GM21825 (cell line): ENCODE measurements at regions not wholly inside any gene's neighbourhood (a gene's known extent, or its start where the extent isn't known, plus 50 kb on each side); places are given as distances from the start of the nearest gene placed in this dataset.
"Not testable (repeated sequence)": the region's sequence is repeated elsewhere in the genome, so short reads cannot be mapped to it uniquely, and the experiment has no call there.

ENCODE experiments used
- ATAC-seq: cut with Tn5 transposase; IDR thresholded peaks from one replicate; pipeline ENCODE4 v1.9.1; 2021; ENCODE audit warnings: mild to moderate bottlenecking, moderate library complexity; ENCODE audit not compliant: unreplicated experiment

DNA sequence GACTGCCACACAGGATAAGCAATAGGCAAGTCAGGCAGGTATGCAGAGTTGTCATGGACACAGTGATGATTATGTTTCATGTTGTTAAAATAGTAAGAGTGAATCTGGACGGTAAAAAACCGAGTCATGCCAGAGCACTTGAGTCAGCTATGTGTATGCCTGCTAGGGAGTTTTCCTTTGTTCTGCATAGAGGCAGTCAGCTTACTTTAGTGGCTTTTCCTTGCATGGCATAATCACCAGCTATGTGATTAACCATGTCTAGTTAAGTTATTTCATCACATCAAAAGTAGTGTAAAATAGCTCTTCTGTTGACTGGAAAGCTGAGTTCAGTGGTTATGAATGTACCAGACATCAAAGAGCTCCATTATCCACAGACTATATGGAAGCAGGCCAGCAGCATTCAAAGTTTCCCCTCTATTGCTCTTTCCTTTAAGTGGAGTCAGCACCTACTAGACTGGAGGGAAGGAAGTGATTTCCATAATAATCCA is 989.8 kb downstream of the TLE1 start:
- ATAC-seq, result no peak

DNA sequence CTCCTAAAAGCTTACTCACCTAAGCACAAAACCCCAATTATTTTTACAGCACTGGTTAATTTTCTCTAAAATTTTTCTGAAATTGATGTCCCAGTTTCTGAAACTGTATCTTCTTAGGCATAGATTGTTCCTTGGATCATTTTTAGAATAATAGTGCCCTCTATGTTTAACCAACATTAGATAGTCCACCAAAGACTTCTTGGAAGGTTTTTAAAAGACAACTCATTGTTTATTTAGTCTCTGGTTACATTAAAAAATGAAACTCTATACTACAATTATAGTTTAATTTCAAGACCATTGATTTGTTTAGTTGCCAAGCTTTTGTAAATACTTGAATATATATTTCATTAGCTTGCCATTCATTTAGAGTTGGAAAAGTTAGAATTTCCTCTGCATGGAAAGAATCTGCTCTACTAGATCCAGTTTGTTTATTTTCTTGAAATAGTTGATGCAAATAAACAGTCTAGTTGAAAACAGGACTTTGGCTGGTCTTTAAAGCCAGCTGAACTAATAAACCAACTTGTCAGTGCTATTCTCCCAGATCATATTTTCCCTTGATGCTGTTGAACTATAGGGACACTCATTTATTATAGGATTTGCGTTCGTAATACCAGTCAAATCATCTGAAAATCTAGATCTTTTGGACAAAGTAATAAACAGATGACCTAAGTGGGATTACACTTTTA is 990.5 kb downstream of the TLE1 start:
- no peak for ATAC-seq

DNA sequence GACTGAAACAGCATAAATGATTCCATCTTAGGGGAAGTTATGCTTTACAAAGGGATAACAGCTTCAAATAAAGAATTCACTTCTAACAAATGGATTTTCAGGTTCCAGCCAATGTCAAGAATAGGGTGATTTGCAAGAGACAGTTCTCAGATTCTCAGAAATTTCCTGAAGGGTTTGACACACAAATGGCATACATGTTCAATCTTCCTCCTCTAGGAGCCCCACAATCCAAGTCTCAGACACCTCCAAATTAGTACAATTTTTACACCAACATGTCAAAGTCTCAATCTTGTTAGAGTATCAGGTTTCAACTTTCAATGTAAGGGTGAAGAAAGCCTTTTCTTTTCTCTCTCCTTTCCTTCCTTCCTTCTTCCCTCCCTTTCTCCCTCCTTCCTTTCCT is 996.6 kb downstream of the TLE1 start:
- ATAC-seq, result no peak

DNA sequence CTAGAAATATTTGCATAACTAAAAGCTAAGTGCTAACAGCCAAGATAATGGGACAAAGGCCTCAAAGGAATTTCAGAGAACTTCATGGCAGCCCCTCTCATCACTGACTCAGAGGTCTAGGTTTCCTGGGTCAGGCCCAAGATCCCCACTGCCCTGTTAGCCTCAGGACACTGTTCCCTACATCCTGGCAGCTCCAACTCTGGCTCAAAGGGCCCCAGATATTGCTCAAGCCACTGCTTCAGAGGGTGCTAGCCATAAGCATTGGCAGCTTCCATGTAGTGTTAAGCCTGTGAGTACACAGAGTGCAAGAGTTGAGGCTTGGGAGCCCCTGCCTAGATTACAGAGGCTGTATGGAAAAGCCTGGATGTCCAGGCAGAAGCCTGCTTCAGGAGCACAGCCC is 998.1 kb downstream of the TLE1 start:
- ATAC-seq, result no peak

DNA sequence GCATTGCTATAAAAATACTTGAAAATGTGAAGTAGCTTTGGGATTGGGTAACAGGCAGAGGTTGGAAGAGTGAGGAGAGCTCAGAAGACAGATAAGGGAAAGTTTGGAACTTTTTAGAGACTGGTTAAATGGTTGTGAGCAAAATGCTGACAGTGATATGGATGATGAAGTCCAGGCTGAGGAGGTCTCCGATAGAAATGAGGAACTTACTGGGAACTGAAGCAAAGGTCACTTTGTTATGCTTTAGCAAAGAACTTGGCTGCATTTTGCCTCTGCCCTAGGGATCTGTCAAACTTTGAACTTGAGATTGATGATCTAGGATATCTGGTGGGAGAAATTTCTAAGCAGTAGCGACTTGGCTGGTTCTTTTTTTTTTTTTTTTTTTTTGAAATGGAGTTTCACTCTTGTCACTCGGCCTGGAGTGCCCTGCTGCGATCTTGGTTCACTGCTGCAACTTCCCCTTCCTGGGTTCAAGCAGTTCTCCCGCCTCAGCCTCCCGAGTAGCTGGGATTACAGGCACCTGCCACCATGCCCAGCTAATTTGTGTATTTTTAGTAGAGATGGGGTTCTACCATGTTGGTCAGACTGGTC is 998.9 kb downstream of the TLE1 start:
- no peak for ATAC-seq

DNA sequence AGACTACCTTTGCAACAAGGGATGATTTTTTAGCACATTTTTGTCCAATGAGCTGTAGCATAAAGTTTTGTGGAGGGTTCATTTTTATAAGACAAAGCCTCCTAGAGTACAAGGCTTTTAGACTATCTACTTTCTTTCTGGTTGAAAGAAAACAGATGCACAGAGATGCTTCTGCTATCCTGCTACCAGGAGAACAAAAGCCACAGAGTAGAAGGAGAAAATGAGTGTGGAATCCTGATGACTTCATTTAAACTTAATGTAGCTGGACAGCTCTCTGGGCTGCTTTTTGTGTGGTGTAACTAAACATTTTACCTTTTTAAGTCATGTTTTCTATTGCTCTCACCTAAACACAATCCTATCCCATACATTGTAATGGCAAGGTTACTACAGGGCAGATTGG is 1009.4 kb downstream of the TLE1 start:
- no peak for ATAC-seq

DNA sequence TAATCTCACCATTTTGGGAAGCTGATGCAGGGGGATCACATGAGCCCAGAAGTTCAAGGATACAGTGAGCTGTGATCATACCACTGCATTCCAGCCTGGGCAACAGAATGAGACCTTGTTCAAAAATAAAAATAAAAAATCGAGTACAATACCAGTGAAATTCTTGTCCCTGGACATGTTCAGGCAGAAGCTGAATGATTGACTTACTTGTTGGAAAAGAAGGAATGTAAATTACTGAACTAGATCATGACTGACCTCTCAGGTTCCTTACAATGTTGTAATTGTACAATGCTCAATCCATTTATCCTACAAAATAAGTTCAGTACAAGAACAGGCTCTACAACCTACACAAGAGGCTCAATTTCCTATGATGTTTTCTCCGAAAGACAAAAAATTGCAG is 1010.4 kb downstream of the TLE1 start:
- no peak for ATAC-seq

DNA sequence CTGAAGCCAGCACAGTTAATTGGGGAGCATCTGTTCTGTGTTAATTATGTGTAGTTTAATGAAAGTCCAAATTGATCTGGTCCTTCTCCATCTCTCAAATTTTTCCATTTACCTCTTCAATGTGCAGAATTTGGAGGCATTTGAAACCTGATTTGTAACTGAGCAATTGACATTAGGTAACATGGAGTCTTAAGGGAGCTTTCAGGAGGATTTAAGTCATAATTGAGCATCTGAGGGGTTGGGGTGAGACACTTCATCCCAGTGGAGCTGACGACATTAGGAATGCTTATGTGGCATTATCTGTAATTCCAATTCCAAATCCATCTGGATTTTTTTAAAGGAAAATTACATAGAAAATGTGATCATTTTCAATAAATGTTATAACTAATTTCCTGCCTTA is 1015.9 kb downstream of the TLE1 start:
- ATAC-seq, result no peak

DNA sequence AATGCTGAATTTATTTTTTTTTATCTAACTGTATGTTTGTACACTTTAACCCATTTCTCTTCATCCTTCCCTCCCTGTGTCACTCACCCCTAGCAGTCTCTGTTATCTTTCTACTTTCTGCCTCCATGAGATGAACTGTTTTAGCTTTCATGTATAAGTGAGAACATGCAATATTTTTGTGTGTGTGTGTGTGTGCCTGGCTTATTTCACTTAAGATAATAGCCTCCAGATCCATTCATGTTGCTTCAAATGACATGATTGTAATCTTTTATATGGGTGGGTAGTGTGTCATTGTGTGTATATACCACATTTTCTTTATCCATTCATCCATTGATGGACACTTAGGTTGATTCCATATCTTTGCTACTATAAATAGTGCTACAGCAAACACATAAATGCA is 1023.9 kb downstream of the TLE1 start:
- ATAC-seq, result no peak

DNA sequence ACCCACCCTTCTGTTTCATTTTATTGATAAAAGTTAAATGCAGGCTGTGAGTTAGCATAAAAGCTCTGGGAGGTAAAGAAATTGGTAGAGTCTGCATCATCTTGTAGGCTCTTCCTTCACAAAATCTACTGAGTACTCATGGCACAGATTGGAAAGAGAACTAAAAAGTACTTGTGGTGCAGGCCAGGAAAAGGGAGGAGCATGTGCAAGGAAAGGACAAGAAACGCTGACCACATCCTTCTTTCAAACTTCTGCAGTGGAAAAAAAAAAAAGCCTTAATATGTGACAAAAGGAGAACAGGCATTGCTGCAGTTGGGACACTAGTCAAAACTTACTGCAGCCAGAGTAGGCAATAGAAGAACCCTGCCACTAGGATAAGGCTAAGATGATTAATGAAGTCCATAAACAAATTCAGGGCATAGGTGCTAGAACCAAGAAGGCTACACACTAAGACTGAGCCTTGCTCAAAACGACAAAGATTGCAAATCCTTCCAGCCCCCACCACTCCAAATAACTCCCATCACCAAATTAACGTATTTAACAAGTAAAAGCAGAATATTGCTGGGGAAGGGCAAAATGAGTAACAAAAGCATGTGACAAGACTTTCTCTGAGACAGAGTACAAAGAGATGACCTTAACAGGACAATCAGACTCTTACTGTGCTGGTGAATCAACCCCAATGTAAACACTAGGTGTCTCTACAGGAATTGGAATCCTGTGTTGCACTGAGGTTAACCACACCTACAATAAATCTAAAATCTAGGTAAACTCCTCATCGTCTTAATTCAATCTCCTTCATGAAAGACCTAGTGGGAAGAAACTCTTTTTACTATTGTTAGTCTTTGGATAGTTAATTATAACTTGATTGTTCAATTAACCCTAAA is 1024.8 kb downstream of the TLE1 start:
- ATAC-seq, result no peak

DNA sequence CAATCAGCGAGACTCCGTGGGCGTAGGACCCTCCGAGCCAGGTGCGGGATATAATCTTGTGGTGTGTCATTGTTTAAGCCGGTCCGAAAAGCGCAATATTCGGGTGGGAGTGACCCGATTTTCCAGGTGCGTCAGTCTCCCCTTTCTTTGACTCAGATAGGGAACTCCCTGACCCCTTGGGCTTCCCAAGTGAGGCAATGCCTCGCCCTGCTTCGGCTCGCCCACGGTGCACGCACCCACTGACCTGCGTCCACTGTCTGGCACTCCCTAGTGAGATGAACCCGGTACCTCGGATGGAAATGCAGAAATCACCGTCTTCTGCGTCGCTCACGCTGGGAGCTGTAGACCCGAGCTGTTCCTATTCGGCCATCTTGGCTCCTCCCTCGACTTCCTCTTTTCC is 1029.6 kb downstream of the TLE1 start:
- not testable (repeated sequence) for ATAC-seq

DNA sequence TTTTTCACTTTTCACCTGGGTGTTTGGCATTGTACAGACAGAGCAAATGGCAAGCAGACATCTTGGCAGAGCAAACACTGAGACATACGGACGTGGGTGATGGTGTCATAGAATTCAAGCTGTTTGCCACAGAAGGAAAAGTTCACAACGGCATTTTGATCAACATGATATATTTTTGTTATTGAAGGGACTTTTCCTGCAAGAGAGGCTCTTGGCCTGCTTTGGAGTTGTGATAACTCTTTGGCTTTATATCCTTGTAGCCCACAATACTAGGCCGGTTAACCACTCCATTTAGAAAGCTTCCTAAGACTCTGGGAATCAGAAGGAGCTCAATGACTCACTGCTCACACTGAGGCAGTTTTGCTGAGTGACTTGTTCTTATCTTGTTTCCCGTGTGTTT is 1038.3 kb downstream of the TLE1 start:
- no peak for ATAC-seq

DNA sequence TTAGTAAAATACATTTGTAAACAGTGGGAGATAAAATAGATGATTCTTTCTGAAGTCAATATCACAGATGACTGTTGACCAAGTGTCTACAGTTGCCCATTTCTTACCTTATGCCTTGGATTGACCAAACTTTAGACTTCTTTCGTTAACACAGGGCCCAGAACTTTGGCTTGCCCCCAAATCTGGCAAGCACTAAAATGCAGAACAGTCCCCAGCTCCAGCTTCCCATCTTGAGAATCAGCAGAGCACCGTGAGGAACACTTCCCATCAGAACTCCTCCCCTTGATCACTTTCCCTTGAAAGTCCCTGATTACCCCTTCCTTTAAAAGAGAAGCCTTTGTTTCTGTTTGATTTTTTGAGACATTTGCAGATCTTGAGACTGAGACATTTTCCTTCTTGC is 1039.9 kb downstream of the TLE1 start:
- ATAC-seq, result no peak

DNA sequence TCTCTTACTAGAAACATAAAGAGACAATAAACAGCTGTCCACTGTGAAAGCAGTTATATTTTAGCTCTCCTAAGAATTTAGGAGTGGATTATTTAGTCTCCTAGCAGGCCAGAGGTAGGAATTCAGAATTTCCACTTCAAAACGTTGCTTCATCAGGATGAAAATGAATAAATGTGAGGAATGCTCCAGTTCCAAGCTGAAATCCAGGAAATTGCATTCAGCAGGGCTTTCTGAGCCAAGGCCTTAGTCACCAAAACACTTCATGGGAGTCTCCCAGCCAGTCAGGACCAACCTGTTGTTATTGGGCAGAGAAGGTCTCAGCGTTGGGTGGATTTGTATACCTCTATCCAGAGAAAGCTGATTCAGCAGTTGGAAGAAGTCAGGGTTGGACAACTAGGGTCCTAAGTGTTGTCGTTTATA is 1040.3 kb downstream of the TLE1 start:
- no peak for ATAC-seq

DNA sequence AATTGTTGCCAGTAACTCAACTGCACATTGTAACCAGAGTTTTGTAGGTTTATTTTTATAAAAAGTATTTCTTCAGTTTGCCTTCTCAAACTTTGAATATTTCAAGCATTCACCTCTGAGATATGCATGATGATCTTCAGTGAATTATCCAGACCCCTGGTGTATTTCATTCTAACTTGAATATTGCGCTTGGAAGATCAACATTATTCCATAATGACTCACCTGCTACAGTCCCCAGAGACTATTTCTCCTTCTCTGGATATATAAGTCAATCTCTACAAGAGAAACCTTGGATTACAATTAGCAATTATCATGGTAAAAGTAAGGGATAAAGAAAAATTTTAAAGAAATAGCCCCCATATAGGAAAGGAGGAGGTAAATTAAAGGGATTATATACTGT is 1041.0 kb downstream of the TLE1 start:
- ATAC-seq, result no peak

DNA sequence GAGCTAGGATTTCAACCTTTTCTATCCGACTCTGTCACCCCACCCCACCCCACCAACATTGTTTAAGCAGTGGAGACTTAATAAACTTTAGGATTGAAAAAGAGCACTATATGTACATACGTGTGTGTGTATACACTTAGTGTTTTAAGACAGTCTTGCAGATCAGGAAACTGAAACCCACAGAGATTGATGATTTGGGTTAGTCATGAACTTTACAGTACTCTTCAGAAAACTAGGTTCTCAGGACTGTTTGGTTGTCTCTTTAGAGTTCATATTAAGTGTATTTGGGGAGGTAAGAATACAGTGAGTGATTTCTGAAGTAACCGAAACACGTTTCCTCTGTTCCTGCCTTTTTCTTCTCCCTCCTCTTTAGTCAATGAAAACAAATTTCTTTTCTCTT is 1043.1 kb downstream of the TLE1 start:
- ATAC-seq, result no peak

DNA sequence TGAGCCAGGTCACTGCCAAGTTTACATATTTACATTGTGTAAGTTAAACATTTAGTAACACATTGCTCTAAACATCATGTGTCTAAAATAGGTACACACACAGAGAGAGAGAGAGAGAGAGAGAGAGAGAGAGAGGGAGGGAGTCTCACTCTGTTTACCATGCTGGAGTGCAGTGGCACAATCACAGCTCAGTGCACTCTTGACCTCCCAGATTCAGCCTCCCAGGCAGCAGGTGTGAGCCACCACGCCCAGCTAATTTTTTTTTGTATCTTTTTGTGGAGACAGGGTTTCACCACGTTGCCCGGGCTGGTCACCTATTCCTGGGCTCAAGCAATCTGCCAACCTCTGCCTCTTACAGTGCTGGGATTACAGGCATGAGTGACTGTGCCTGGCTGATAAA is 1045.3 kb downstream of the TLE1 start:
- ATAC-seq, result no peak

DNA sequence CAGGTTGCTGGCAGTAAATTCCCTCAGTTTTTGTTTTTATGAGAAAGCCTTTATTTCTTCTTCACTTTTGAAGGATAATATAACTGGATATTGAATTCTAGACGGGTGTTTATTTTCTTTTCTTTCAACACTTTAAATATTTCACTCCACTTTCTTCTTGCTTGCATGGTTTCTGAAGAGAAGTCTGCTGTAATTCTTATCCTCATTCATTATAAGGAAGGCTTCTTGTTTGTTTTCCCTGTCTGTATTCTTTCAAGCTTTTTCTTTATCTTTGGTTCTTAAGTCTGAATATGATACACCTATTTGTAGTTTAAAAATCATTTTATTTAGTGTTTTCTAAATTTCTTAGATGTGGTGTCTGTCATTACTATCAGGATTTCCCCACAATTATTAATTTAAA is 1054.3 kb downstream of the TLE1 start:
- ATAC-seq, result no peak

DNA sequence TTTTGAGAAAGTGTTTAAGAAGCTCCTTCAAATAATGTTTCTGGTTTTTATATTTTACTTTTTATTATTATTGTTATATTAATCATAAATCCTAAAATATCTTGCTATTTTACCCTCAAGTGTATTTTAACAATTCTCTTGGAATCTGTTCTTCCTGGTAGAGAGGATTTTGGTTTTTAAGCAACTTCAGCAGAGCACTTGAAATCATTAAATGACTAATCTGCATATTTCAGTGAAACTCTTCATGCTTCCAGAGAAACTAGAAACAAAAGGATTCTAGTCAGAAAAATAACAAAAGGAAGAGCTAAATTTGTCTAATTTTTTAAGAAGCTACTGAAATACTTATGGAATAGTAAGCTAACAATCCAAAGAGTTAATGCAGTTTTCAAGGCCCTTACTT is 1057.3 kb downstream of the TLE1 start:
- no peak for ATAC-seq

DNA sequence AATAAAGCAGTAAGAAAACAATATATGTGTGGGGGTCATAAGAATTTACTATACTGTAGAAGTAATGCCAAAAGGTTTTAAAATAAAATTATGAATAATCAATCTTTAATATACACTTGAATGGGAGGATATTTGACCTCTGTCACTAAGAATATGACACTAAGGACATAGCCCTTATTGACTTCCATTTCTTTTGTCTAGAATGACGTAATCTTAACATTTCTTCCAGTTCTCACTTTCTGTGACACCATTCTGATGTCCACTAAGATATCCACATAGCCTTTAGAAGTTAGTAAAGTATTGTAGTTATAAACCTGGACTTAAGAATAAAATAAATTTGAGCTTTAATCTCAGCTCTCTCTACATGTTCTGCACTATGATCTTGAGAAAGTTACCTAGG is 1050.7 kb downstream of the TLE4 start:
- no peak for ATAC-seq

DNA sequence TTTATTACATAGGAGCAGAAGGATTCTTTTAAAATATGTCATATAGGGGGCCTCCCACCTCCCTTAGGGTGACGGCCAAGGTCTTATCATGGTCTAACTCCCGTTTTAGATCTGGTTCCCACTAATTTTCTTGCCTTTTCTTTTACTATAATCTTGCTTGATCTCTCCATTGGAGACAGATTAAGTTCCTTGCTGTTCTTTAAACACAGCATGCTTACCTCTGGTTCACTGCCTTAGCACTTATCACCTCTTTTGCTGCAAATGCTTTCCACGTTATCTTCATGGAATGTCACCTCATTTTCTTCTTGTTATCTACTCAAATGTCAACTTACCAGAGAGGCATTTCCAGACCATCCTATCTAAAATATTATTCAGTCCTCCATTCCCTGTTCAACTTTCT is 1047.6 kb downstream of the TLE4 start:
- no peak for ATAC-seq

DNA sequence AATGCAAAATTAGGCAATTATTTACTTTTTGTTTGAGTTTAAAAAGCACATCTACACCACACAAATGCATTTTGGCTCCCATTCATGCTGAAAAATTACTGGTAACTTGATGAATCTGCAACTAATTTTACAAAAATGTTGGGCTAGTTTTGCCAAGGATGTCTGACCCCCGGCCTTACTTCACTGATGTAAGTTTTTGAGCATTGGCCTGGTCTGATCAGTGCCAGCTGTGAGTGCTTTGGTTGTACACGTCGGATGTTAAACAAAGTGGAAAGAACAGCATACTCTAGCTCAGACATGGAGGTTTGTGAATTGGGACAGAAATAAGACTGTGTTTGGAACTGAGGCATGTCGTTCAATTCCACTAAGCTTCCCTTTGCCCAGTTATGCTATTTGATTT is 1044.2 kb downstream of the TLE4 start:
- ATAC-seq, result no peak
